Mucosa of descending colon (tissue), 3 donors: ENCODE measurements at regions not wholly inside any gene's neighbourhood (a gene's known extent, or its start where the extent isn't known, plus 50 kb on each side); places are given as distances from the start of the nearest gene placed in this dataset.

Experiments used
- ATAC-seq: fragments of 200-7000 bp; cut with Tn5 transposase; one replicate; pipeline ENCODE4 v1.9.1; 2020; ENCODE audit warnings: mild to moderate bottlenecking, moderate library complexity
- DNase-seq, 3 donors: peaks; one replicate each; pipeline ENCODE4 v3.0.0-alpha.2; 2020
- H3K36me3 ChIP-seq: fragments of 200-600 bp; one replicate; pipeline ENCODE4 v1.8.0; 2021; ENCODE audit warnings: low read depth, mild to moderate bottlenecking
- H3K4me1 ChIP-seq: fragments of 200-600 bp; one replicate; pipeline ENCODE4 v1.8.0; 2021; ENCODE audit warnings: low read depth, mild to moderate bottlenecking
- H3K4me3 ChIP-seq: fragments of 200-600 bp; one replicate; pipeline ENCODE4 v1.8.0; 2021; ENCODE audit warnings: mild to moderate bottlenecking
- H3K9me3 ChIP-seq: fragments of 200-600 bp; one replicate; pipeline ENCODE4 v1.8.0; 2021; ENCODE audit warnings: mild to moderate bottlenecking
- CTCF ChIP-seq: fragments of 200-600 bp; IDR thresholded peaks from one replicate; pipeline ENCODE4 v1.8.0; 2022; ENCODE audit warnings: antibody characterized with exemption, mild to moderate bottlenecking
- intact Hi-C, 2 donors: fragments of 100-400 bp; cut with DNase I in 1 of 2; cut with micrococcal nuclease in 1 of 2; formaldehyde crosslinking; loops; one replicate each; pipeline versions ENCODE4 v1.11.0 to v1.11.1; 2022; cut with DNase I, micrococcal nuclease
- donor health status: DM: no; HTN: no; CAD: no; lungs with moderate emphysema.
- donor health status: DM: no; HTN: no; CAD: no.
- donor health status: DM: no; HTN: yes; CAD: no.

DNA sequence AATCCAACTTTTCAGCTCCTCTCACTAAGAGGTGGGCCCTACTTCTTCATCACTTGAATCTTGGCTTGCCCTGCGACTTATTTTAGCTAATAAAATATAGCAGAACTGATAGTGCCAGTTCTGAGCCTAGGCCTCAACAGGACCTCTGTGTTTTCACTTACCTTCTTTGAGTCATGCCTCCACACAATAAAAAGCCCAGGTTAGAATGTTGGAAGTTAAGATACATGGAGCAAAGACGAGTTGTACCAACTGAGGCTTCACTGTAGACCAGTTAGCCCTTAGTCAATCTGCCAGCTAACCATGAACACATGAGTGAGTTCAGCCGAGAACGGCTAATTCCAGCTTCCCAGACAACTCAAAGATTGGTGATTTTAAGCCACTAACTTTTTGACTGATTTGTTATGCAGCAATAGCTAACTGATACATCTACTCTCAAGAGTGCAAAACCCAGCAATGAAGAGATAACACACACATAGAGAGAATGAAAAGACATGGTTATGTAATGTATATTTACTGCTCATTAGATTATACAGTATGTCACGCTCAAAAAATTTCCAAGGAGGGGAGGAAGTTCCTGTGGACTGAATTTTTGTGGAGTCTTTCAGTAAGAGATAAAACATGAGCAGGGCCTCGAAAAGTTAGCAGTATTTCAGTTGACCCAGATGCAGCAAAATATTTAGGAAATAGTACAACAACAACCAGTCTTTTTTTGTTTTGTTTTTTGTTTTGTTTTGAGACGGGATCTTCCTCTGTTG is 181.1 kb downstream of the MYCN start:
- ATAC-seq (no peak), DNase-seq (no peak)
- intact Hi-C loops, result no loop called here
- no peaks in the 10 kb centered on the region for H3K36me3 ChIP-seq
- TF ChIP-seq CTCF, result no peak
- H3K4me3 ChIP-seq, result no peak overlapping the region
- H3K4me1 ChIP-seq, result peaks cover 20% of the 10 kb centered on the region
- H3K9me3 ChIP-seq, result no peaks in the 10 kb centered on the region

DNA sequence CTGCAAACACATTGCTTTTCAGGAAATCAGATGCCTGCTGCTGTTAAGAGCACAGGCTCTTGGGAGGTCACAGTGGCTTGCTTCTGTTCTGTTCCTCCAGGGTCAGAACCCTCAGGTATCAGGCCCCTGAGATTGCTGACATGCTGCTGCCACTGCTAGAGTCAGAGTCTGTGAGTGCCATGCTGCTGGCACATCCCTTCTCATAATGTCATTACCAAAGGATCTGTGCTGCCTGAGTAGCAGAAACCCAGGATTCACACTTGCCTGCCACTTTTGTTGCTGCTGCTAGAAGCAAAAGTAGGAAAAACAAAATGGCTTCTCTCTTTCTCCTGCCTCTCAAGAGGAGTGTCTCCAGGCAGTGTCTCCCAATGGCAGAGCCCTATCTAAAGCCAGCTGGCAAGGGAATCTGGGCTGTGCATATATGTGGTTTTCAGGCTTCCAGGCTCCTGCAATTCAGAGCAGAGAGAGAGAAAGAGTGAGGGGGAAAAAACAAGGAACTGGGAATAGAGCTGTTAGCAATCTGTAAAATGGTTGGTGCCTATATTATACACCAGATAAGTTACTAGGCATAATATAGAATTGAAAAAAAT is 180.3 kb downstream of the MYCN start:
- Histone ChIP-seq H3K4me1 (peaks cover 12% of the 10 kb centered on the region), H3K9me3 (no peaks in the 10 kb centered on the region), H3K4me3 (no peak overlapping the region), H3K36me3 (no peaks in the 10 kb centered on the region)
- no peak for TF ChIP-seq CTCF
- DNase-seq (no peak), ATAC-seq (no peak)
- intact Hi-C loops, result no loop called here

DNA sequence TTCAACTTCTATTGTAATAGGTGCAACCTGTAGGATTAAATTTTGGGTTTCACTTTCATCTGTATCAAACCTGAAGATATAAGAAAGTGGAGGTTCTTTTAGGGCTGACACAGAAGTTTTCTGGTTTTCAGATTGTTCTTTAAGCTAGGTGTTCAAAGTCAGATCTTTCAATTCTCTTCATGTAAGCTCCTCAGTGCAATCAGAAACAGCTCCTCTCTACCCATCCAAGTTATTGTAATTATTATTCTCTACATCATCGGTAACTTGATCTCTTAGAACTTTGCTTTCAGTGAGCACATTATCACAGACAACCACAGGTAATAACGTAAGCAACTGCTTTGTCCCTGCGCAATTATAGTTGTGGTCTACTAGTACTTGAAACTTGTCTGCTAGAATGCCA is 179.4 kb downstream of the MYCN start:
- DNase-seq, result no peak

GRCh38 chr2:16118611-16119590 is 178.6 kb downstream of the MYCN start:
- Histone ChIP-seq H3K4me3 (no peak overlapping the region), H3K4me1 (peaks cover 11% of the 10 kb centered on the region), H3K36me3 (no peaks in the 10 kb centered on the region), H3K9me3 (no peaks in the 10 kb centered on the region)
- ATAC-seq (no peak), DNase-seq (no peak)
- no peak for TF ChIP-seq CTCF
- intact Hi-C loops, result no loop called here

More for the DNA sequence above, 179.4 kb downstream of the MYCN start:
- no peaks in the 10 kb centered on the region for H3K9me3 ChIP-seq
- peaks cover 11% of the 10 kb centered on the region for H3K4me1 ChIP-seq
- no peaks in the 10 kb centered on the region for H3K36me3 ChIP-seq
- ATAC-seq, result no peak
- no peak for TF ChIP-seq CTCF
- no peak overlapping the region for H3K4me3 ChIP-seq
- intact Hi-C loops, result no loop called here

- Histone ChIP-seq H3K9me3 (no peaks in the 10 kb centered on the region), H3K4me3 (no peak overlapping the region), H3K36me3 (no peaks in the 10 kb centered on the region), H3K4me1 (peaks cover 5% of the 10 kb centered on the region)
- ATAC-seq, result no peak
- intact Hi-C loops, result no loop called here
- DNase-seq, result no peak
- TF ChIP-seq CTCF, result no peak
Measured at GRCh38 chr2:16117791-16118610, 177.7 kb downstream of the MYCN start.
